Tibial artery (tissue), 4 donors: ENCODE measurements at regions not wholly inside any gene's neighbourhood (a gene's known extent, or its start where the extent isn't known, plus 50 kb on each side); places are given as distances from the start of the nearest gene placed in this dataset.

Experiments
- DNase-seq, 2 donors: peaks; one replicate each; pipeline ENCODE4 v3.0.0-alpha.2; 2019
- H3K27ac ChIP-seq, 2 donors: fragments of 200-600 bp; sonication (generic) in 1 of 2; 1 replicate in 1 of 2; 2 replicates in 1 of 2; pipeline ENCODE4 v1.5.1; 2018 to 2019; ENCODE audit warnings: mild to moderate bottlenecking in 1 of 2
- H3K27me3 ChIP-seq, 2 donors: fragments of 200-600 bp; sonication (generic) in 1 of 2; one replicate each; pipeline versions ENCODE4 v1.5.1 to v1.6.0; 2016 to 2019
- H3K36me3 ChIP-seq, 3 donors: fragments of 200-600 bp; sonication (generic) in 2 of 3; one replicate each; pipeline ENCODE4 v1.5.1; 2016 to 2019; ENCODE audit warnings: mild to moderate bottlenecking in 2 of 3
- H3K4me1 ChIP-seq, 4 donors: fragments of 200-600 bp; sonication (generic) in 2 of 4; 1 replicate in 3 of 4; 2 replicates in 1 of 4; pipeline ENCODE4 v1.5.1; 2016 to 2019
- H3K4me3 ChIP-seq, 2 donors: fragments of 200-600 bp; sonication (generic) in 1 of 2; 1 replicate in 1 of 2; 2 replicates in 1 of 2; pipeline ENCODE4 v1.5.1; 2018 to 2019; ENCODE audit warnings: mild to moderate bottlenecking in 2 of 2
- H3K9me3 ChIP-seq, 3 donors: fragments of 200-600 bp; sonication (generic) in 1 of 3; one replicate each; pipeline ENCODE4 v1.5.1; 2016 to 2019
- CTCF ChIP-seq, 2 experiments: fragments of 200-600 bp in 1 of 2; fragments of 450-650 bp in 1 of 2; IDR thresholded peaks; one replicate each; pipeline ENCODE4 v1.5.1; 2017 to 2019; ENCODE audit warnings: antibody characterized with exemption in 2 of 2, mild to moderate bottlenecking in 1 of 2, moderate library complexity in 1 of 2
- intact Hi-C: fragments of 100-400 bp; cut with DNase I; formaldehyde crosslinking; loops from one replicate; pipeline ENCODE4 v1.15.0; 2023; ENCODE audit warnings: low total_unique reads

- H3K4me1 ChIP-seq = peaks cover 0 to 21% (median 11%) of the 10 kb centered on the region in 4 donors
- H3K27ac ChIP-seq = no peak overlapping the region
- H3K36me3 ChIP-seq = no peaks in the 10 kb centered on the region
- H3K4me3 ChIP-seq = no peak overlapping the region
- no peaks in the 10 kb centered on the region for H3K9me3 ChIP-seq
- intact Hi-C loops = no loop called here
- H3K27me3 ChIP-seq = peaks cover 0 to 44% of the 10 kb centered on the region in 2 donors
- TF ChIP-seq CTCF (IDR thresholded peaks at IDR 0.05) = no peak
- no peak for DNase-seq
Observed at GRCh38 chr6:170162011-170162774, 128.7 kb downstream of the DLL1 start.

GRCh38 chr6:170160628-170161611, 130.0 kb downstream of the DLL1 start:
- Histone ChIP-seq H3K27ac (no peak overlapping the region), H3K4me3 (no peak overlapping the region), H3K27me3 (peaks cover 0 to 46% of the 10 kb centered on the region in 2 donors), H3K36me3 (no peaks in the 10 kb centered on the region), H3K9me3 (no peaks in the 10 kb centered on the region), H3K4me1 (peaks cover 0 to 18% (median 11%) of the 10 kb centered on the region in 4 donors)
- DNase-seq = no peak
- TF ChIP-seq CTCF (IDR thresholded peaks at IDR 0.05) = no peak
- intact Hi-C loops = no loop called here

- intact Hi-C loops = no loop called here
- Histone ChIP-seq H3K27ac (no peak overlapping the region), H3K27me3 (peaks cover 0 to 46% of the 10 kb centered on the region in 2 donors), H3K4me1 (peaks cover 0 to 10% (median 7%) of the 10 kb centered on the region in 4 donors), H3K9me3 (no peaks in the 10 kb centered on the region), H3K36me3 (no peaks in the 10 kb centered on the region), H3K4me3 (no peak overlapping the region)
- no peak for DNase-seq
- no peak for TF ChIP-seq CTCF (IDR thresholded peaks at IDR 0.05)
Observed at GRCh38 chr6:170160031-170160627, 130.7 kb downstream of the DLL1 start.

DNA sequence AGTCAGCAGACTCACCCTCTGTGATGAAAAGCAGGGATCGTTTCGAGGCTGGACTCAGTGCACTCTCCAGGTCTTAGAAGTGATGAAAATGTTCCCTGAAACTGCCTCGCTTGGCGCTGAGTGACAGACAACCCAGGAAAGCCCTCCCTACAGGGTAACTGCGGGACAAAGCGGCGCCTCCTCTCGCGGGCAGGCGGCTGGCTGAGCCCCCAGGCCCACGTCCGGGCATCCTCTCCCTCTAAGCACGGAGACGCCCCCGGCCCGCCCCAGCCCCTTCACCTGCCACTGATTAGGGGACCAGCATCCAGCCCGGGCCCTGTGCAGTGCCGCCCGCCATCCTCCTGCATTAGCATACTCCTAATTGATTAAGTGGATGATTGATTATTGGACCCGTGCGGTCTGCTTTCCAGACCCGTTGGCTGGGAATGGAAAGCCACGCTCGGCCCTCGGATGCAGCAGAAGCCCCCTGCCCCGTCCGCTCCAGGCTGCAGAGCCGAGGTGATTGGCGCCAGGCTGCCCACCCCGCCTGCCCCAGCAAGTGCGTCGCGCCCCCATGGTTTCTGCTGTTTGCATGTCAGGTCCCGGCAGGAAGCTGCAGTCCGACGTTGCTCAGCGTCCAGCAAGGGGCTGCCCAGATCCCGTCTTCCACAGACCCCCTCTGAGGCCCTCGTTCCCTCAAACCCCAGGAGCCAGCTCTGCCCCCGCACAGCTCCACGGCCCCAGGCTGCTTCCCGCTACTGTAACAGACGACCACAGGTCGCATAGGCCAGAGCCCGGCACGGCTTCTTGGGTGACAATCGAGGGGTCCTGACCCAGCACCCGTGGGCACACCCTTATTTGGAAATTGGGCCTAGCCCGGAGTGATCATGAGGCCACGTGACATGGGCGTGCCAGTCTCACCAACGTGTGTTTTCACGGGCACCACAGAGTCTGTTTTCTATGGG, 131.6 kb downstream of the DLL1 start:
- intact Hi-C loops = no loop called here
- peaks cover 0 to 45% of the 10 kb centered on the region in 2 donors for H3K27me3 ChIP-seq
- no peak for DNase-seq
- H3K4me1 ChIP-seq = peaks cover 0 to 1% (median 0%) of the 10 kb centered on the region in 4 donors
- H3K27ac ChIP-seq = no peak overlapping the region
- no peak for TF ChIP-seq CTCF (IDR thresholded peaks at IDR 0.05)
- H3K4me3 ChIP-seq = no peak overlapping the region
- no peaks in the 10 kb centered on the region for H3K9me3 ChIP-seq
- H3K36me3 ChIP-seq = no peaks in the 10 kb centered on the region
